GM12891 (cell line): ENCODE measurements at regions not wholly inside any gene's neighbourhood (a gene's known extent, or its start where the extent isn't known, plus 50 kb on each side); places are given as distances from the start of the nearest gene placed in this dataset.

Experiments used
- DNase-seq: peaks from one replicate; pipeline ENCODE4 v3.0.0; 2011; ENCODE audit warnings: low spot score; ENCODE audit not compliant: insufficient read length
- FAIRE-seq: peaks from 2 replicates; lab custom pipeline; 2011; peaks lifted over from hg19 to GRCh38; lab: Jason Lieb, UNC
- PAX5 ChIP-seq: IDR thresholded peaks from 2 replicates; pipeline ENCODE4 v1.6.1; 2011; ENCODE audit warnings: low read length, moderate library complexity, mild to moderate bottlenecking; ENCODE audit not compliant: insufficient read depth, severe bottlenecking
- POLR2A ChIP-seq: IDR thresholded peaks from 2 replicates; pipeline ENCODE4 v1.6.1; 2011; ENCODE audit warnings: low read depth, low read length, control low read depth
- POLR2AphosphoS5 ChIP-seq: IDR thresholded peaks from 2 replicates; pipeline ENCODE4 v1.6.1; 2011; ENCODE audit warnings: low read depth, low read length, control low read depth
- POU2F2 ChIP-seq: IDR thresholded peaks from 2 replicates; pipeline ENCODE4 v1.6.1; 2011; ENCODE audit warnings: low read depth, mild to moderate bottlenecking, control low read depth, low read length, moderate library complexity
- SPI1 ChIP-seq: IDR thresholded peaks from 2 replicates; pipeline ENCODE4 v1.6.1; 2011; ENCODE audit warnings: low read depth, low read length, control low read depth
- TAF1 ChIP-seq: IDR thresholded peaks from 2 replicates; pipeline ENCODE4 v1.6.1; 2011; ENCODE audit warnings: low read depth, low read length, control low read depth

DNA sequence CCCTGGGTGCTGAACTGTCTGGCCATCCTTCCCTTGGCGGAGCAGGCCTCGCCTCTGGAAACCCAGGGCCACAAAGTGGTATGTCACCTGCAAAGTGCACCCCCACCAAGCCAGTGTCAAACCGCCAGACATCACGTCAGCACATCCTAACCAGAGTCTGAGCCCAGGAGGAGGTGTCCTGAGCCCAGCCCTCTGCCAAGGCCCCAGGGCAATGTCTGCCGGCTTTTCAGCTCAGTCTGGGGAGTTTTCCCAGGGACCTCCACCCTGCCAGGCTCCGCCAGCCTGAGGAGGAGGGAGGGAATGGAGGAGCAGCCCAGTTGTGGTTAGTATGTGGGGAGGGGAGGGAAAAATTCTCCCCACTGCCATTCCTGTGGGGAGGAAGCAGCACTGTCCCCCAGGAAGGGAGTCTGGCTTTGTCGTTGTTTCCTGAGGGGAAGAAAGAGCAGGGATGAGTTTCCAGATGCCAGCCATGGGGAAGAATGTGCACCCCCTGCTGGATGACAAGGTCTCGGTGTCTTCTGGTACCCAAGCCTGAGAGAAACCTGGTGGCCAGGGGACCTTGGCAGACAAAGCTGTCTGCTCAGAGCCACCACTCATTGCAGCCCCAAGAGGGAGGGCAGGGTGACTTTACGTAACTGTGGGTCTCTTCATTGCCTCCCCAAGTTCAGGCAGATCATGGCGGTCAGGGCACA, 81.4 kb upstream of the CD82 start:
- DNase-seq (no peak), FAIRE-seq (no peak)
- TF ChIP-seq PAX5: no peak
- no peak for TF ChIP-seq POU2F2
- TF ChIP-seq POLR2AphosphoS5: no peak
- no peak for TF ChIP-seq TAF1
- no peak for TF ChIP-seq SPI1
- no peak for TF ChIP-seq POLR2A

DNA sequence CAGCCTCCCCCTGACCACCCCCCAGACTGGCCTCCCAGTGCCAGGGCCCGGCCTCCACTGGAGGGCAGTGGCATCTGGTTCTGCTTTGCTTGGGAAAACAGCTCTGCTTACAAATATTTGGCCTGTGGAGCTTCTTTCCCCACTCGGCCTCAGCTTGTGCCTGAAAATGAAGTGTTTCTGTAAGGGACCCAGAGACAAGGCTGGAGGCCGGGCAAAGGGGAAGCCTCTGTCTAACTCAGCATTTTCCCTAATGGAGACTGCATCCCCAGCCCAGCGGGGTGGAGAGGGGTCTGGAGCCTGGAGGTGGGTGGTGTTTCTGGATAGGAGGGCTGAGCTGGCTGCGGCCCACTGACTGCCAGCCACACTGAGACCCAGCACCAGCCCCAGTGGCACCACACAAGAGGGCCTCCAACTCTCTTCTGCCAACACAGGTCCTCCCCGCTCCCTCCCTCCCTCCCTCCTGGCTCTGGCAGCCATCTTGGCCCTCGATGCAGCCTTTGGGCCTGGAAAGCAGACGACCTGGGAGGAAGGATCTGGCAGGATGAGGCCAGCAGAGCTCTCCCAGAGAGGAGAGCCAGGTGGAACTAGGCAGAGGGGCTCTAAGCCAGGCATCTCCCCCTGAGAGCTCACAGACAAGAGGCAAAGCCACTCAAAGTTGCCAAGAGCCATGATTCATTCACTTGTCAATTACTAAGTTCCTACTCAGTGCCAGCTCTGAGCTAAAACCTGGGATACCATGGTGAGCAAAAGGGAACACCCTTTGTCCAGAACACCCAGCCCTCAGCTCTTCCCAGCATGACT, 77.1 kb upstream of the CD82 start:
- TF ChIP-seq PAX5: no peak
- no peak for TF ChIP-seq POLR2AphosphoS5
- no peak for TF ChIP-seq POLR2A
- no peak for TF ChIP-seq POU2F2
- no peak for TF ChIP-seq TAF1
- no peak for TF ChIP-seq SPI1
- no peak for DNase-seq
- no peak for FAIRE-seq

DNA sequence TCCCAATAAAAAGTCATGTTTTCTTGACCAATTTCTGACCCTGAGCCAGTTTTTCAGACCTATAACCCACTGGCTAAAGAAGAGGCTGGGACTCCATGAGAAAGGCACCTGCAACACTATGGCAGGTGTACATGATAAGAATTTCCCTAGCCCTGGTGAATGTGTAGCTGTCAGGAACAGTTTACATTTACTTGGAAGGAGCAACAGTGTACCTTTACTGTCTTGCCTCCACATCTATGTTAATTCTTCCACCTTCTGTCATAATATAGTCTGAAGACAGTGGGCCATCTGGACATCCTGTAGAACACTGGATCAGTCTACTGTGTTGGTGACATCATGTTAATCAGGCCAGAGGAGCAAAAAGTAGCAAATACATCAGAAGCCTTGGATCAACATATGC, 72.1 kb upstream of the CD82 start:
- TF ChIP-seq PAX5 (no peak), POLR2AphosphoS5 (no peak), POLR2A (no peak), TAF1 (no peak), SPI1 (no peak), POU2F2 (no peak)
- DNase-seq (no peak), FAIRE-seq (no peak)

DNA sequence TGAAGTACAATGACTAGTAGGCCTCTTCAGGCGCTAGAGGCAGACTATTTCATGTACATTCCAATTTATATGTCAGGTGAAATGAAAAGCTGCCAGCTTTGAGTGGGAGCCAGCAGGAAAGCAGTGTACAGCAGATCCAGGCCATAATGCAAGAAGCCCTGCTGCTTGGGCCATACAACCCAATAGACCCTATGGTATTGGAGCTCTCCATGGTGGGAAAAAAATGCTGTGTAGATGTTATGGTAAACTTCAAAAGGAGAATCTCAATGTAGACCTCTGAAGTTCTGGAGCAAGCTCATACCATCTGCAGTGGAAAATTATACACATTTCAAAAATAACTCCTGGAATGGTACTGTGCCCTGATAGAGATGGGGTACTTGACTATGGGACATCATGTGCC, 71.5 kb upstream of the CD82 start:
- no peak for FAIRE-seq
- no peak for TF ChIP-seq POLR2A
- TF ChIP-seq TAF1: no peak
- no peak for TF ChIP-seq POU2F2
- no peak for TF ChIP-seq POLR2AphosphoS5
- TF ChIP-seq SPI1: no peak
- no peak for TF ChIP-seq PAX5

DNA sequence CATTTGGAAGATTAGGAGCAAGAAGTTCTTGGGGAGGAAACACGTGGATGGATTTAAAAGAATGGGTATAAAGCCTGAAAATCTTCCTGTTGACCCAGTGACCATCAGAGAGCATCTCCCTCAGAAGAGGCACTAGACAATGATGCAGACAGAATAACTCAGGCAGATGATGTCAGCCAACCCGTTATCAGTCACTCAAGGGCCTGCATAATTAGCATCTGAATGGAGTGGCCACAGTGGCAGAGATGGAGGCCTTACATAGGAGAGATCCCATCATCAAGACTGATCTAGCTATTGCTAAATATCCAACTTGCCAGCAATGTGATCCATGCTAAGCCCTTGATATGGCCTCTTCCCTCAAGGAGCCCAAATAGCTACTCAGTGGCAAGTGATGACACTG, 70.7 kb upstream of the CD82 start:
- DNase-seq: no peak
- TF ChIP-seq PAX5 (no peak), POLR2A (no peak), POLR2AphosphoS5 (no peak), SPI1 (no peak), TAF1 (no peak), POU2F2 (no peak)
- no peak for FAIRE-seq

More for the DNA sequence above, 71.5 kb upstream of the CD82 start:
- DNase-seq: no peak

DNA sequence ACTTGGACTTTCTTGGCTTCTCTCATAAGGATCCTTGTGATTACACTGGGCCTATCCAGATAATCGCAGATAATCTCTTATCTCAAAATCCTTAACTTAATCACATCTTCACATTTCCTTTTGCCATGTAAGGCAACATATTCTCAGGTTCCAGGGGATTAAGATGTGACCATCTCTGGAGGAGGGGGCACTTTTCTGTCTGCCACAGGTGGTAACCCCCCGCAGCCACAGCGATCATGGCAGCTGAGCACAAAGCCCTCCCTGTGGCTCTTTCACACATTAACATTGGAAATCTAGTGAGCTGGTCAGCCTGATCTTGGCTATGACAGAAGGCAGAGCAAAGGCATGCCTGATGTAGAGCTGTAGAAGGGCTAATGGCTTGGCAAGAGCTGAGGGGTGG, 69.1 kb upstream of the CD82 start:
- TF ChIP-seq POLR2A (no peak), SPI1 (no peak), PAX5 (no peak)
- DNase-seq: no peak
- no peak for FAIRE-seq

DNA sequence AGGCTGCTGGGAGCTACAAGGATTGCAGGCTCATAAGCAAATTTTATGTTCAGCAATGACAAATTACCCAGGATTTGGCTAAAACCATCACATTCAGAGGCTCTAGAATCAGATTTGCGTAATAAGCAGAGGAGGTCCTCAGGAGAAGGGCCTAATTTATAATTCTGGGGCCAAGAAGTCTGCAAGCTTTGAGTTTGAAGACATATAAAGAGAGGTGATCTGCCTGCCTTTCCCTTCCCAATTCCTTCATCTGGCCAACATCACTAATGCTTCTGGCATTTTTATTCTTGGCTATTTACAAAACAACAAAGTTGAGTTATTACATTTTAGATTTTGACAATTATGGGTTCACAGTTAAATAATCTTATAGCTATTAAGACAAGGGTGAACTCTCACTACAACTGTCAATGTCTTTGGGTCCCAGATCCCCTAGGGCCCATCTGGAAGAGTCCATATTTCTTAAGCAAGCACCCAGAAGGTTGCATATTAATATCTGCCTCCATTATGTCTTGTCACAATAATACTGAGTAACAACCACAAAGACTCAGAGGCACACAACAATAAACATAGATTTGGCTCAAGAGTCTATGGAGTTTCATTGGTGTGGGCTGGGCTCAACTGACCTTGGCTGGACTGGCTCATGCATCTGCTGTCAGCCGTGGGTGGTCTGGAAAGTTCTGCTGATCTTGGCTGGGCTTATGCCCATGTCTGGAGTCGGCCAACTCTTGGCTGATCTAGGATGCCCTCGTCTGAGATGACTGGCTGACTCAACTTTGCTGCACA, 67.2 kb upstream of the CD82 start:
- TF ChIP-seq TAF1: no peak
- TF ChIP-seq SPI1: no peak
- no peak for TF ChIP-seq PAX5
- TF ChIP-seq POLR2A: no peak
- TF ChIP-seq POU2F2: no peak
- TF ChIP-seq POLR2AphosphoS5: no peak
- no peak for FAIRE-seq
- no peak for DNase-seq

DNA sequence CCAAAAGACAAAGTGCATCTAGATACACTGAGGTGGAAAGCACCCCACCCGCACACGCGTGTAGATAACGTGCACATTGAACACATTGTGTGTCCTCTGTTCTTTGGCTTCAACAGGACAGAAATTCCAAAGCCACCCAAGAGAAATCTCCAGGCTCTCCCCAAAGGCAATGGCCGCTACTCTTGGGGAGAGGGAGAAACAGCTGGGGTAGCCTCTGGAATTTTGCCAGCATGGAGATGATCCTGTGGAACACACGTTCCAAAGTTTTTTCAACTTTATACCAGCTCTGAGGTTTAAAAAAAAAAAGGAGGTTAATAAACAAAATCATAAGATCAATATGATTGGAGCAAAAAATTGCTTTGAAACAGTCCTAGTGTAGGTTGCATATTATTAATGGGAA, 63.0 kb upstream of the CD82 start:
- DNase-seq (no peak), FAIRE-seq (no peak)
- TF ChIP-seq TAF1: no peak
- TF ChIP-seq POLR2AphosphoS5: no peak
- TF ChIP-seq SPI1: no peak
- TF ChIP-seq POU2F2: no peak
- no peak for TF ChIP-seq PAX5
- TF ChIP-seq POLR2A: no peak

DNA sequence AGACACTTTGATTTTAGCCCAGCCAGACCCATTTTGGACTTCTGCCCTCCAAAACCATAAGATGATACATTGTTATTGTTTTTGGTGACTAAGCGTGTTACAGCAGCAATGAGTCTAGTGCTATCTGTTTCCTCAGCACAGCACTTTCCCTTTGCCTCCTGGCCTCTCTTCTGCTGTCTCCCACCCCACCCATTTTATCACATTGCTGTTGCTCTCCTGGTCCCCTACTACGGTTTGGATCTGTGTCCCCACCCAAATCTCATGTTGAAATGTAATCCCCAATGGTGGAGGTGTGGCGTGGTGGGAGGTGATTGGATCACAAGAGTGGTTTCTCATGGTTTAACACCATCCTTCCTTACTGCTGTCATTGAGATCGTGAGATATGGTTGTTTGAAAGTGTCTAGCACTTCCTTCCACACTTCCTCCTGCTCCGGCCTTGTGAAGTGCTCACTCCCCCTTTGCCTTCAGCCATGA, 59.8 kb upstream of the CD82 start:
- DNase-seq: no peak
- FAIRE-seq: no peak
- TF ChIP-seq POLR2AphosphoS5: no peak
- TF ChIP-seq TAF1: no peak
- TF ChIP-seq POLR2A: no peak
- TF ChIP-seq POU2F2: no peak
- no peak for TF ChIP-seq SPI1
- TF ChIP-seq PAX5: no peak
